Thyroid gland (tissue), 4 donors: ENCODE measurements at regions not wholly inside any gene's neighbourhood (a gene's known extent, or its start where the extent isn't known, plus 50 kb on each side); places are given as distances from the start of the nearest gene placed in this dataset.

Experiments used
- POLR2A ChIP-seq, 2 donors: fragments of 450-650 bp; IDR thresholded peaks; one replicate each; pipeline ENCODE4 v1.6.1; 2017; ENCODE audit warnings: antibody characterized with exemption in 2 of 2, mild to moderate bottlenecking in 2 of 2, moderate library complexity in 1 of 2
- TF ChIP-seq, protein P1 (sequence below), 6 experiments: fragments of 200-600 bp in 3 of 6; fragments of 450-650 bp in 3 of 6; sonication (generic) in 3 of 6; IDR thresholded peaks; one replicate each; pipeline ENCODE4 v1.5.1; 2016 to 2019; ENCODE audit warnings: antibody characterized with exemption in 6 of 6, mild to moderate bottlenecking in 2 of 6, inconsistent platforms in 1 of 6, moderate library complexity in 1 of 6

GRCh38 chr17:15883617-15884111 lies 61.3 kb upstream of the ADORA2B start:
- no peak for TF ChIP-seq POLR2A (IDR thresholded peaks at IDR 0.05)
- TF ChIP-seq, protein P1, sequence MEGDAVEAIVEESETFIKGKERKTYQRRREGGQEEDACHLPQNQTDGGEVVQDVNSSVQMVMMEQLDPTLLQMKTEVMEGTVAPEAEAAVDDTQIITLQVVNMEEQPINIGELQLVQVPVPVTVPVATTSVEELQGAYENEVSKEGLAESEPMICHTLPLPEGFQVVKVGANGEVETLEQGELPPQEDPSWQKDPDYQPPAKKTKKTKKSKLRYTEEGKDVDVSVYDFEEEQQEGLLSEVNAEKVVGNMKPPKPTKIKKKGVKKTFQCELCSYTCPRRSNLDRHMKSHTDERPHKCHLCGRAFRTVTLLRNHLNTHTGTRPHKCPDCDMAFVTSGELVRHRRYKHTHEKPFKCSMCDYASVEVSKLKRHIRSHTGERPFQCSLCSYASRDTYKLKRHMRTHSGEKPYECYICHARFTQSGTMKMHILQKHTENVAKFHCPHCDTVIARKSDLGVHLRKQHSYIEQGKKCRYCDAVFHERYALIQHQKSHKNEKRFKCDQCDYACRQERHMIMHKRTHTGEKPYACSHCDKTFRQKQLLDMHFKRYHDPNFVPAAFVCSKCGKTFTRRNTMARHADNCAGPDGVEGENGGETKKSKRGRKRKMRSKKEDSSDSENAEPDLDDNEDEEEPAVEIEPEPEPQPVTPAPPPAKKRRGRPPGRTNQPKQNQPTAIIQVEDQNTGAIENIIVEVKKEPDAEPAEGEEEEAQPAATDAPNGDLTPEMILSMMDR (IDR thresholded peaks at IDR 0.05), result no peak
